Memory B cell (primary cell): ENCODE measurements at regions not wholly inside any gene's neighbourhood (a gene's known extent, or its start where the extent isn't known, plus 50 kb on each side); places are given as distances from the start of the nearest gene placed in this dataset.

Experiments used
- ATAC-seq: fragments of 150-1000 bp; cut with Tn5 transposase; 2 replicates; pipeline ENCODE4 v1.10.0; 2021; ENCODE audit warnings: low read depth, mild to moderate bottlenecking, moderate library complexity
- DNase-seq, 2 donors: peaks; one replicate each; pipeline ENCODE4 v3.0.0; 2022; ENCODE audit warnings: low spot score in 2 of 2
- H3K27ac Mint-ChIP-seq: one replicate; pipeline ENCODE4 v1.8.0; 2022; ENCODE audit warnings: mild to moderate bottlenecking, moderate library complexity, mixed read lengths
- H3K27me3 Mint-ChIP-seq: one replicate; pipeline ENCODE4 v1.8.0; 2022; ENCODE audit warnings: mixed read lengths
- H3K36me3 Mint-ChIP-seq: one replicate; pipeline ENCODE4 v1.8.0; 2022; ENCODE audit warnings: mild to moderate bottlenecking, mixed read lengths
- H3K4me1 Mint-ChIP-seq: one replicate; pipeline ENCODE4 v1.8.0; 2022; ENCODE audit warnings: mixed read lengths
- H3K4me3 Mint-ChIP-seq: one replicate; pipeline ENCODE4 v1.8.0; 2022; ENCODE audit warnings: mild to moderate bottlenecking, moderate library complexity, mixed read lengths
- H3K9me3 Mint-ChIP-seq: one replicate; pipeline ENCODE4 v1.8.0; 2022; ENCODE audit warnings: mixed read lengths

DNA sequence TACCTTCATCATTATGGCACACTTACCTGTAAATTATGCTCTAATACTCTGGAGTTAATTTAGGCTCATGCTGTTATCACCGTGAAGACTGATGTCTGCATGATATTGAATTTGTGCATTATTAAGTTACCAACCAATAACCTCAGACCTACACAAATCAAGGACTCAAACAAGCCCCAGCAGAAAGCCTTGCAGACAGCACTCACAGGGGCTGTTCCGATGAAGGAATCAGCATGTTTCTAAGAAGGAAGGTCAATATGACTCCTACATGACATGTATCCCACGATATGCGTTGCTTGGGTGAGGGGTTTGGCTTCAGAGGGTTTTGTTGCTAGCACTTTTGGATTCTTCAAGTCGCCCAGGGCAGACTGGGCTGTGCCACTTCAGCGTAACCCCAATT lies 1071.2 kb upstream of the SLC10A2 start:
- H3K27ac Mint-ChIP-seq, result no peak overlapping the region
- no peak overlapping the region for H3K4me3 Mint-ChIP-seq
- H3K9me3 Mint-ChIP-seq, result peaks cover 2% of the 10 kb centered on the region
- H3K27me3 Mint-ChIP-seq, result no peaks in the 10 kb centered on the region
- no peaks in the 10 kb centered on the region for H3K36me3 Mint-ChIP-seq
- no peak for DNase-seq
- no peak for ATAC-seq
- no peaks in the 10 kb centered on the region for H3K4me1 Mint-ChIP-seq

DNA sequence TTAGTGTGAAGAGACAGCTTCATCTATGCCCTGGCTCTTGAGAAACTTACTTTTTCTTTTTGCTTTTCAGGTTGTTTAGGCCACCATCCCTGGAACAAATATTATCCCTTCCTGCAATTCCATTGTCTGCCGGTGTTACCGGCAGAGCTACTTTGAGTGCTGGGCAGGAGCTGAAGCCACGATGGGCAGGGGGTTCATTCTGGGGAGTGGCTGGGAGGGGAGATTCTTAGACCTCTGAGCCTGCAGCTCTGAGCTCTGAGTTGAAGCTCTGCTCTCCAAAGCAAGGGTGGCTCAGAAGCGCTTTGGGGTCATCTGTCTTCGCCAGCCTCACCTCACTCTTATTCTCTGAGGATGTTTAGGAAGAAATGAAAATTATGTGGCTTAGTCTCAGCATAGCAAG lies 1066.6 kb upstream of the SLC10A2 start:
- ATAC-seq, result no peak
- DNase-seq, result no peak

DNA sequence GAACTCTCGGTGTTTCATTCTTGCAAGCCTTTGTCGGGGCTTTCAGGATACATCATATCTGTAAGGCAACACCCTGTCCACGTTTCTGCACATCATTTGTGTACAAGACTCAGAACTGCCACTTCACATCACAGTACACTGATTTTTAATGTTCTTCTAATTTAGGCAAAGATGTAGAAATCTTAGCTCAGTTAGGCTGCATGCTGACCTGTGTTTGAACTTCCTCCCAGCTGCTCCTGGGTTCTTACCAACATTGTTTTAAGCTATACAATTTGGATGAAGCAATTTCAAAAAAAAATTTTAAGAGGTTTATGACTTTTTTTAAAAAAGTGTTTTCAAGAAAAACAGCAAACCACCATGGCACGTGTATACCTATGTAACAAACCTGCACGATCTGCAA lies 1047.9 kb upstream of the SLC10A2 start:
- Mint-ChIP-seq H3K27ac (no peak overlapping the region), H3K4me3 (no peak overlapping the region), H3K9me3 (no peaks in the 10 kb centered on the region), H3K27me3 (no peaks in the 10 kb centered on the region), H3K36me3 (no peaks in the 10 kb centered on the region), H3K4me1 (no peaks in the 10 kb centered on the region)
- DNase-seq (no peak), ATAC-seq (no peak)

More for the DNA sequence above, 1066.6 kb upstream of the SLC10A2 start:
- no peak overlapping the region for H3K4me3 Mint-ChIP-seq
- H3K27ac Mint-ChIP-seq, result no peak overlapping the region
- no peaks in the 10 kb centered on the region for H3K4me1 Mint-ChIP-seq
- H3K9me3 Mint-ChIP-seq, result peaks cover 2% of the 10 kb centered on the region
- no peaks in the 10 kb centered on the region for H3K27me3 Mint-ChIP-seq
- H3K36me3 Mint-ChIP-seq, result no peaks in the 10 kb centered on the region

DNA sequence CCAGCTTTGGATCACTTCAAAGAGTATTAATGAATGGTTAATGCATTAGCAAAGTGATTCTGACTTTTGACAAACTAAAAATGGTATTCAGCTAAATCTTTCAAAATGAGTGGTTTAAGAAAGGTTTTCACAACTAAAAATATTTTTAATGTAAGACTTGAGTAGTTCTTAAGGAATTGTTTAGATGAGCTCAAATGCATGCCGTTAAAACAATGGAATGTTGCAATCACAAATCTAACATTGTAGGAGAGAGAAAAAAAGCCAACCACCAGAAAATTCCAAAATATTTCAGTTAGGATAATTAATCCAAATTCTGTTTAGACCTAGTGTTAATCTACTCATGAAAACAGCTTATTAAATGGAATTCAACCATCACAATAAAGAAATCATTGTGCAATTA lies 1044.8 kb upstream of the SLC10A2 start:
- Mint-ChIP-seq H3K4me3 (no peak overlapping the region), H3K4me1 (no peaks in the 10 kb centered on the region), H3K27ac (no peak overlapping the region), H3K9me3 (peaks cover 7% of the 10 kb centered on the region), H3K27me3 (no peaks in the 10 kb centered on the region), H3K36me3 (no peaks in the 10 kb centered on the region)
- ATAC-seq (no peak), DNase-seq (no peak)

DNA sequence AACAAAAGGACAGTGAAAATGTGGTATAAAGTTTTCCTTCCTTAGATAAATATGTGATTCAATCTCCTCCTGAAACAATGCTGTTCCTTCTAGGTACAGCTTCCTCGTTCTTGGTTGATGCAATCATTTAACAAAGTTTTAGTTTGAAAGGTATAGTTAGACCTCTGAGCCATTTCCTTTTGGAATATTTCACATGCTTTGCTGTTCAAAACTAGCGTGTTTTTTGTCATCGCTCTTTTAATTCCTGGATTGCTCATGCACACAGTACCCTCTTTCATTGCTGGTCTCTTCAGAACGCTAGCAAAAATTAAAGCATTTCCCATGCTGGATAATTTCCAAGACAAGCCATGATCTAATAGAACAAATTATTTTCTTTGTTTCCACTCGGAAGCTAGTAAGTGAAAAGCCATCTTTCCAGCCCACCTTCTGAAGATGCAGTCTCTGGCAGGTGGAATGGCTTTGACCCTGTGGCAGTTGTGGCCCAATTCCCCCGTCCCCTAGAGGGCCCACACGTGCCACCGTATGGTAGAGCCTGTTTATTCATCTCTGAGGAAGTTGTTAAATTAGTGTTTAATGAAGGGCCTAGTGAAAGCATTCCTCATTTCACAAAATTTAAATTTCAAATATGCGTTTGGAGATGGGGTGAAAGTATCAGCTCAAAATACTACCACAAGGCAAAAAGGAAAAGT lies 1040.6 kb upstream of the SLC10A2 start:
- no peak overlapping the region for H3K4me3 Mint-ChIP-seq
- DNase-seq (no peak), ATAC-seq (no peak)
- H3K9me3 Mint-ChIP-seq, result peaks cover 7% of the 10 kb centered on the region
- H3K27ac Mint-ChIP-seq, result no peak overlapping the region
- no peaks in the 10 kb centered on the region for H3K27me3 Mint-ChIP-seq
- no peaks in the 10 kb centered on the region for H3K4me1 Mint-ChIP-seq
- H3K36me3 Mint-ChIP-seq, result no peaks in the 10 kb centered on the region

DNA sequence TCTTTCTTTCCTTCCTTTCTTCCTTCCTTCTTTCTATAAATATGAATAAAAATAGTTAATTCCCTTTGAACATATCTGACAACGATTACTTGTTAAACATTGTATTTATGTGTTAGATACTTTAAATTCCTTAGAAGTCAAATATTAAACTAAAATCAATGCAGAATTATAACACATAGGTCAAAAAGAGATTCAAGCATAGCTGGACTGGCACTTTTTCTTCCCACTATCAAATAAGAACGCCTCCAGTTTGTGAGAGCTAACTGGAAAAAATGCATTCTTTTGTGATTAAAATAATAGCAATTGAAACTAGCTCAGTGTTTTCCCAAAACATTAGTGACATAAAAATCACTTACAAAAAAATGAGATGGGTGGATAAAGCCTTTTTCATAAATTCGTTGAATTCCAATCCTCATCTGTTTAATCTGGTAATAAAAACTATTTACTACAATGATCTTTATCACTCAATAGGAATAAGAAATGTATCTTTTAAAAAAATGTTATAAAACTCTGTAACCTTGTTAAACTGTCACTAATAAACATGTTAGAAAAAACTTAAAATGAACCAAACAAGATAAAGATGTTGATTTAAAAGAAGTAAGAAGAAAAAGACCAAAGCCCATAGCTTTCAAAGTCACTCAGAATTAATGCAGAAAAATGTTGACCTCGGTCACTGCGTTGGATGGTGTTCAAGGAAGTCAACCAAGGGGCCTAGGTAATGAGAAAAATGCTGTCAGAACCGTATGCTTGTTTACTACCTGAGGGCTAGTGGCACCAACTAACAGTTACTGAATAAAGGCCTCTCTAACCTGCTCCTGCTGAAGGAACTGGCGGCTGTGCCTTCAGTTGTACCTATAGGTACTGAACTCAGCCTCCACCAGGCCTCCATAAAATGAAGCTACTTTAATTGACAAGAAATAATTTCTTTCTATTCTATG lies 1039.5 kb upstream of the SLC10A2 start:
- ATAC-seq (no peak), DNase-seq (no peak)
- Mint-ChIP-seq H3K4me1 (no peaks in the 10 kb centered on the region), H3K4me3 (no peak overlapping the region), H3K27ac (no peak overlapping the region), H3K36me3 (no peaks in the 10 kb centered on the region), H3K9me3 (peaks cover 7% of the 10 kb centered on the region), H3K27me3 (no peaks in the 10 kb centered on the region)

DNA sequence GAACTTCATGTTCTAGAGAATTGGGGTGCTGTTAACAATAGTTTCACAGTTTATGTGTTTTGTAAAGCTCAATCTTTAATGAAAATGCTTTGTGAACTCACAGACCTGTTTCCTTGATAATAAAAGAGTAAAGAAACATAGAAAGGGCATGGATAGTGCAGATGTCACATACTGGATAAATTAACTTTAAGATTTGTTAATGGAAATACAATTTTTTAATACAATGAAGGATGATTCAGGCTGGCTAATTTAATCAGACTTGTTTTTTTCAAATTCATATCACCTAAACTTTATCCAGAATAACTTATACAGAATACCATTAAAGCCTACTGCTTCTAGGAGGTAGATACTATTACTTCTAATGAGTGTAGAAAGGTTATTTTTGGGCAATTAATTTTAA lies 1033.5 kb upstream of the SLC10A2 start:
- H3K36me3 Mint-ChIP-seq, result no peaks in the 10 kb centered on the region
- H3K27me3 Mint-ChIP-seq, result no peaks in the 10 kb centered on the region
- no peak overlapping the region for H3K4me3 Mint-ChIP-seq
- no peaks in the 10 kb centered on the region for H3K4me1 Mint-ChIP-seq
- DNase-seq (no peak), ATAC-seq (no peak)
- no peak overlapping the region for H3K27ac Mint-ChIP-seq
- H3K9me3 Mint-ChIP-seq, result peaks cover 4% of the 10 kb centered on the region

DNA sequence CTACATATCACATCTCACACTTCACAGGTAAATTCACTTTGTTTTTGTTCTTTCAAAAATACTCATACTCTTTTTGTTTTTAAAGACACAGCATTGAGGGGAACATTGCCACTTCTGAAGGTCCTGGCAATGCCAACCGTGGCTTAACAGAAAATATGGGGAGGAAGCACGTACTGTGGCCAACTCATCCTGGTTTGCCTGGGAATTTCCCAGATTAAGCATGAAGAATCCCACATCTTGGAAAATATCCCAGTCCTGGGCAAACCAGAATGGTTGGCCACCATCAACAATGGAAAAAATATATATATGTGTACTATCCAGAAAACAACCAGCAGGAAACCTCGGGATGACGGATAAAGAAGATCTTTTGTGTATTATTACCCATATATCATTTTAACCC lies 1032.2 kb upstream of the SLC10A2 start:
- peaks cover 5% of the 10 kb centered on the region for H3K9me3 Mint-ChIP-seq
- H3K4me3 Mint-ChIP-seq, result no peak overlapping the region
- no peaks in the 10 kb centered on the region for H3K27me3 Mint-ChIP-seq
- DNase-seq (no peak), ATAC-seq (no peak)
- no peaks in the 10 kb centered on the region for H3K4me1 Mint-ChIP-seq
- H3K27ac Mint-ChIP-seq, result no peak overlapping the region
- H3K36me3 Mint-ChIP-seq, result no peaks in the 10 kb centered on the region

DNA sequence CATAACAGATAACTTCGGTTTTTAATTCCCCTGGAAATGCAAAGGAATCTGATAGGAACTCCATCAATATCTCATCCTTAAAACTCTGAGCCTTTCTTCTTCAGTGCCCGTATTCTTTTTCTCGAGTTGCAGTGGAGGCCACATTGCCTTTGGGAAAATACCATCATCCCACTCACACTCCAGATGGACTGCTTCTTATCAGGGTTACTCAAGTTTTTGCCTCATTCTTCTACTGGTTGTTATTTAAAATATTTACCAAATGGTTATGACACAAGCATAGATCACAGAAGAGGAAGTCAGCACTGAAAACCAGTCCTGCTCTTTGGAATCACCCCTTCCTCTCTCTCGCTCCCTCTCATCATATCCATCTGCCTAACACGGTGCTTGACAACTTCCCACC lies 1020.5 kb upstream of the SLC10A2 start:
- DNase-seq (no peak), ATAC-seq (no peak)
- Mint-ChIP-seq H3K4me3 (no peak overlapping the region), H3K36me3 (no peaks in the 10 kb centered on the region), H3K27ac (no peak overlapping the region), H3K4me1 (no peaks in the 10 kb centered on the region), H3K9me3 (peaks cover 14% of the 10 kb centered on the region), H3K27me3 (no peaks in the 10 kb centered on the region)

DNA sequence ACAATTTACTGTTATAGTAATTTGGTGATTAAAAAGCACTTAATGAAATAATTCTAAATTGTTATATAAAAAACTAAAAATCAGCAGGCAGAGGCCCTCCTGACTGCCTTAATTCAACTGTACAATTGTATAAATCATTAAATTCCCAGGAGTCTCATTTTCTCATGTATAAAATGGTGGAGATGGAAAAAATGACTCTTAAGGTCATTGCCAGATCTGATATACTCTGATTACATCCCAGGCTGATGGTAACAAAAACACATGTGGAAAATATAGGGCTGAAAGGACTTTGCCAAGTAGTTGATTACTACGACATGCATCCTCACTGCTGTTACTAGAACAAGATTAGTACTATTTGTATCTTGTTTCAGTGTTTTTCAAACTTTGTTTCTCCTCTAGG lies 1020.0 kb upstream of the SLC10A2 start:
- no peak for ATAC-seq
- H3K36me3 Mint-ChIP-seq, result no peaks in the 10 kb centered on the region
- H3K27ac Mint-ChIP-seq, result no peak overlapping the region
- no peaks in the 10 kb centered on the region for H3K27me3 Mint-ChIP-seq
- H3K4me3 Mint-ChIP-seq, result no peak overlapping the region
- H3K9me3 Mint-ChIP-seq, result peaks cover 14% of the 10 kb centered on the region
- H3K4me1 Mint-ChIP-seq, result no peaks in the 10 kb centered on the region
- DNase-seq, result no peak

DNA sequence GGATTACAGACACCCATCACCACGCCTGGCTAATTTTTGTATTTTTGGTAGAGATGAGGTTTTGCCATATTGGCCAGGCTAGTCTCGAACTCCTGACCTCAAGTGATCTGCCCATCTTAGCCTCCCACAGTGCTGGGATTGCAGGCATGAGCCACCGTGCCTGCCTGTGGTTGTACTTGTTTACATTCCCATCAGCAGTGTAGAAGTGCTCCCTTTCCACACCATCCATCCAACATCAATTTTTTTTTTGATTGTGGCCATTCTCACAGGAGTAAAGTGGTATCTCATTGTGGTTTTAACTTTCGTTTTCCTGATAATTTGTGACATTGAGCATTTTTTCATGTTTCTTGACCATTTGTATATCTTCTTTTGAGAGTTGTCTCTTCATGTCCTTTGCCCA lies 1019.4 kb upstream of the SLC10A2 start:
- H3K27ac Mint-ChIP-seq, result no peak overlapping the region
- no peaks in the 10 kb centered on the region for H3K4me1 Mint-ChIP-seq
- no peaks in the 10 kb centered on the region for H3K36me3 Mint-ChIP-seq
- H3K4me3 Mint-ChIP-seq, result no peak overlapping the region
- peaks cover 14% of the 10 kb centered on the region for H3K9me3 Mint-ChIP-seq
- ATAC-seq (no peak), DNase-seq (no peak)
- H3K27me3 Mint-ChIP-seq, result no peaks in the 10 kb centered on the region

DNA sequence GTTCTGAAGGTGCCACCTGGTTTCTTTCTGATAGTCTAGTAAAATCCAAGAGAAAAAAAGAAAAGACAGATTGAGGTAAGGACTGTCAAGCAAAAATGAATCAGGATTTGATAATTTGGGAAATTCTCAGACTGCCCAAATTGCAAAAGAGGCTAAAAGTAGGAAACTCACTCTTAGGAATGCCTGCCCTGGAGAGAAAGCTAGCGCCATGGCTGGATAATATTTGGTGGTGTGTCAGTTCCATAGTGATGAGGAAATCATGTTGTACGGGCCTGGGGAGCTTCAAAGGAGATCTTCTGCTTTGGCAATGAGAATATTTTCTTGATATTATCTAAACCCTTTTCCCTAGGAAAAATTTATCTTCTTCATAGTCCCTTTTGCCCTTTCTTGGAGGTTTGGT lies 1008.1 kb upstream of the SLC10A2 start:
- H3K4me3 Mint-ChIP-seq, result no peak overlapping the region
- H3K27ac Mint-ChIP-seq, result no peak overlapping the region
- H3K4me1 Mint-ChIP-seq, result no peaks in the 10 kb centered on the region
- no peaks in the 10 kb centered on the region for H3K36me3 Mint-ChIP-seq
- DNase-seq, result no peak
- ATAC-seq, result no peak
- H3K9me3 Mint-ChIP-seq, result peaks cover 3% of the 10 kb centered on the region
- no peaks in the 10 kb centered on the region for H3K27me3 Mint-ChIP-seq

DNA sequence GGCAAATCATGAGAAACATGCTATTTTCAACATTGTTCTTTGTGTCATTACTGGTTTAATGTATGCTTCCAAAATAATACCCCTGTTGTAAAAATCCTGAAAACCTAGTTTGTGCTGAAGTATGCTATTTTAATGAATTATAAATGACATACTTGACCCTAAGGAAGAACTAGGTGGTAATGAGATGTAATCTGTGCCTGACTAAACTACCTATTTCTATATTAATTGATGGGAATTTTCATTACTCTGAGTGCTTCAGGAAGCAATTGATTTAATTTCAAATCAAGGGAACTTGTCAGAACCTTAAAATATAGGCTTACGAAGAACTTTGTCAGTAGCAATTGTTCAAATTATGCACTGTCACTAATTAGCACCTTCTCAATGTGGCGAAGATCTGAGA lies 1005.6 kb upstream of the SLC10A2 start:
- Mint-ChIP-seq H3K27ac (no peak overlapping the region), H3K27me3 (no peaks in the 10 kb centered on the region), H3K9me3 (peaks cover 2% of the 10 kb centered on the region), H3K4me1 (no peaks in the 10 kb centered on the region), H3K4me3 (no peak overlapping the region), H3K36me3 (no peaks in the 10 kb centered on the region)
- ATAC-seq (no peak), DNase-seq (no peak)

DNA sequence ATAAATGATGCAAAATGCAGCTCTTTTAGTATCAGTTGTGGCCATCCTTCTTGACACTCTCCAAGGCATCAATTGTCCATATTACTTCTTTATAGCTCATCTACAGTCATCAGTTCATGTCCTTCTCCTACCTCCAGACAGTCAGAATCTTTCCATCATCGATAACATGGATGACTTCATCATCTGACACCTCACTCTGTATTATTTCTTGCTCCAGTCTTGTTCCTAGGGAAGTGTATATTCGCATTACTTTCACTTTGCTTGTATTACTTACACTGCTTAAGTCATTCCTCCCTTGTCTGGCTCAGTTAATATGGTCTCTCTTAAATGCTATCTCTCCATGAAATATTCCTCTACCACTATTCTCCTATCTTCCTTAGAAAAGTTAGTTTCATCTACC lies 999.1 kb upstream of the SLC10A2 start:
- H3K4me3 Mint-ChIP-seq, result no peak overlapping the region
- peaks cover 5% of the 10 kb centered on the region for H3K9me3 Mint-ChIP-seq

DNA sequence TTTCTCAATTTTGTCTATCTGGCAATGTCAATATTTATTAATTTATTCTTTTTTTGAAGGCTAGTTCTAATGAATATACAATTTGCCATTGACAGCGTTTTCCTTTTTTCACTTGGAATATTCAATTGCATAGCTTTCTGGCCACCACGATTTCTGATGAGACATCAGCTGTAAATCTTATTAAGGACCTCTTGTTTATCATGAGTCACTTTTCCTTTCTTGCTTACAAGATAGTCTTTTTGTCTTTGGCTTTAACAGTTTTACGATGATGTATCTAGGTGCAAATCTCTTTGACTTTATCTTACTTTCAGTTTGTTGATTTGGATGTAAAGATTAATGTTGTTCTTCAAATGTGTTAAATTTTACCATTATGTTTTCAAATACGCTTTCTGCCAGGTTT lies 991.6 kb upstream of the SLC10A2 start:
- Mint-ChIP-seq H3K36me3 (no peaks in the 10 kb centered on the region), H3K27me3 (no peaks in the 10 kb centered on the region), H3K27ac (no peak overlapping the region), H3K4me3 (no peak overlapping the region), H3K4me1 (no peaks in the 10 kb centered on the region), H3K9me3 (peaks cover 9% of the 10 kb centered on the region)
- ATAC-seq (no peak), DNase-seq (no peak)

More for the DNA sequence above, 999.1 kb upstream of the SLC10A2 start:
- DNase-seq (no peak), ATAC-seq (no peak)
- H3K27me3 Mint-ChIP-seq, result no peaks in the 10 kb centered on the region
- H3K4me1 Mint-ChIP-seq, result no peaks in the 10 kb centered on the region
- no peak overlapping the region for H3K27ac Mint-ChIP-seq
- no peaks in the 10 kb centered on the region for H3K36me3 Mint-ChIP-seq
